Mesodermal cell (in vitro differentiated cells): ENCODE measurements at regions not wholly inside any gene's neighbourhood (a gene's known extent, or its start where the extent isn't known, plus 50 kb on each side); places are given as distances from the start of the nearest gene placed in this dataset.

Source experiments
- H3K27ac ChIP-seq: 2 replicates; pipeline ENCODE4 v1.7.0; 2013; ENCODE audit warnings: mild to moderate bottlenecking, low read depth, low read length, moderate library complexity; ENCODE audit not compliant: severe bottlenecking
- H3K36me3 ChIP-seq: 2 replicates; pipeline ENCODE4 v1.7.1; 2013; ENCODE audit warnings: mild to moderate bottlenecking, low read length, moderate library complexity; ENCODE audit not compliant: control insufficient read depth, insufficient read depth
- H3K4me1 ChIP-seq: one replicate; pipeline ENCODE4 v1.7.1; 2013; ENCODE audit warnings: mild to moderate bottlenecking, low read length; ENCODE audit not compliant: insufficient read depth, control insufficient read depth, poor library complexity, severe bottlenecking
- H3K4me3 ChIP-seq: 2 replicates; pipeline ENCODE4 v1.7.0; 2013; ENCODE audit warnings: low read length, control low read depth, mild to moderate bottlenecking; ENCODE audit not compliant: insufficient read depth, poor library complexity, severe bottlenecking; ENCODE audit errors: extremely low read depth
- H3K9me3 ChIP-seq: 2 replicates; pipeline ENCODE4 v1.7.1; 2013; ENCODE audit warnings: mild to moderate bottlenecking, low read length, moderate library complexity; ENCODE audit not compliant: control insufficient read depth
- WGBS, 2 experiments: methylation state at CpG; one replicate each; pipeline ENCODE4 v1.1.5; 2013; ENCODE audit warnings: missing lambda C conversion rate in 2 of 2; ENCODE audit not compliant: insufficient coverage in 2 of 2; 5-methylcytosine and 5-hydroxymethylcytosine counted together

- H3K36me3 ChIP-seq, result no peaks in the 10 kb centered on the region
- H3K4me1 ChIP-seq, result no peaks in the 10 kb centered on the region
- H3K4me3 ChIP-seq, result peak overlapping the region; percentile 49
- 2 to 5% methylated on average over 3 to 6 of the region's 10 CpGs for WGBS, 2 experiments
- peak overlapping the region; percentile 98 for H3K27ac ChIP-seq
- no peaks in the 10 kb centered on the region for H3K9me3 ChIP-seq
These were observed 130.5 kb downstream of the HFE start for GRCh38 chr6:26217714-26218075.

GRCh38 chr6:26218824-26219223 lies 131.6 kb downstream of the HFE start:
- WGBS, 2 experiments, result 85 to 88% methylated on average over 2 of the region's 2 CpGs
- no peaks in the 10 kb centered on the region for H3K4me1 ChIP-seq
- H3K36me3 ChIP-seq, result no peaks in the 10 kb centered on the region
- H3K4me3 ChIP-seq, result no peak overlapping the region
- H3K9me3 ChIP-seq, result no peaks in the 10 kb centered on the region
- no peak overlapping the region for H3K27ac ChIP-seq

- Histone ChIP-seq H3K9me3 (no peaks in the 10 kb centered on the region), H3K27ac (no peak overlapping the region), H3K4me1 (no peaks in the 10 kb centered on the region), H3K36me3 (no peaks in the 10 kb centered on the region), H3K4me3 (no peak overlapping the region)
- 100% methylated on average over 1 of the region's 5 CpGs for WGBS, 2 experiments
These were observed 133.1 kb downstream of the HFE start for GRCh38 chr6:26220145-26220970.

- Histone ChIP-seq H3K27ac (no peak overlapping the region), H3K9me3 (no peaks in the 10 kb centered on the region), H3K36me3 (no peaks in the 10 kb centered on the region), H3K4me1 (peaks cover 3% of the 10 kb centered on the region), H3K4me3 (no peak overlapping the region)
- WGBS, 2 experiments, result 100% methylated on average over 1 of the region's 4 CpGs; no CpG with 5 or more reads in 1 of the 2 experiments
These were observed 134.0 kb downstream of the HFE start for GRCh38 chr6:26221186-26221585.

- Histone ChIP-seq H3K4me1 (peaks cover 3% of the 10 kb centered on the region), H3K27ac (peak overlapping the region; percentile 100), H3K36me3 (no peaks in the 10 kb centered on the region), H3K9me3 (no peaks in the 10 kb centered on the region), H3K4me3 (no peak overlapping the region)
- WGBS, 2 experiments, result 30 to 47% methylated on average over 3 of the region's 5 CpGs
These were observed 135.3 kb downstream of the HFE start for GRCh38 chr6:26222571-26222970.

GRCh38 chr6:26223228-26223627 lies 136.0 kb downstream of the HFE start:
- peak overlapping the region; percentile 53 for H3K4me3 ChIP-seq
- H3K36me3 ChIP-seq, result no peaks in the 10 kb centered on the region
- no peaks in the 10 kb centered on the region for H3K9me3 ChIP-seq
- H3K4me1 ChIP-seq, result peaks cover 3% of the 10 kb centered on the region
- WGBS, 2 experiments, result 13% methylated on average over 3 of the region's 7 CpGs; no CpG with 5 or more reads in 1 of the 2 experiments
- peak overlapping the region; percentile 100 for H3K27ac ChIP-seq

- H3K36me3 ChIP-seq, result no peaks in the 10 kb centered on the region
- H3K27ac ChIP-seq, result peak overlapping the region; percentile 100
- H3K4me1 ChIP-seq, result peaks cover 3% of the 10 kb centered on the region
- no peaks in the 10 kb centered on the region for H3K9me3 ChIP-seq
- peak overlapping the region; percentile 53 for H3K4me3 ChIP-seq
- WGBS, 2 experiments, result 8 to 15% methylated on average over 4 to 12 of the region's 26 CpGs
These were observed 136.7 kb downstream of the HFE start for GRCh38 chr6:26223650-26224546.

- Histone ChIP-seq H3K27ac (peak overlapping the region; percentile 100), H3K36me3 (no peaks in the 10 kb centered on the region), H3K4me3 (peak overlapping the region; percentile 53), H3K4me1 (peaks cover 3% of the 10 kb centered on the region), H3K9me3 (no peaks in the 10 kb centered on the region)
- WGBS, 2 experiments, result 20% methylated on average over 1 of the region's 6 CpGs; no CpG with 5 or more reads in 1 of the 2 experiments
These were observed 137.3 kb downstream of the HFE start for GRCh38 chr6:26224547-26224912.

GRCh38 chr6:26224940-26225847 lies 138.0 kb downstream of the HFE start:
- 4 to 14% methylated on average over 48 to 49 of the region's 51 CpGs for WGBS, 2 experiments
- Histone ChIP-seq H3K36me3 (no peaks in the 10 kb centered on the region), H3K9me3 (no peaks in the 10 kb centered on the region), H3K4me3 (peak overlapping the region; percentile 53), H3K4me1 (peaks cover 3% of the 10 kb centered on the region), H3K27ac (peak overlapping the region; percentile 100)
